Left hindlimb (tissue), 1 donor: ENCODE measurements at regions not wholly inside any gene's neighbourhood (a gene's known extent, or its start where the extent isn't known, plus 50 kb on each side); places are given as distances from the start of the nearest gene placed in this dataset.

Experiments used
- DNase-seq: peaks from one replicate; pipeline ENCODE4 v3.0.0-alpha.2; 2018

GRCh38 chr22:48896766-48897644, 930.7 kb downstream of the BRD1 start:
- DNase-seq: no peak

DNA sequence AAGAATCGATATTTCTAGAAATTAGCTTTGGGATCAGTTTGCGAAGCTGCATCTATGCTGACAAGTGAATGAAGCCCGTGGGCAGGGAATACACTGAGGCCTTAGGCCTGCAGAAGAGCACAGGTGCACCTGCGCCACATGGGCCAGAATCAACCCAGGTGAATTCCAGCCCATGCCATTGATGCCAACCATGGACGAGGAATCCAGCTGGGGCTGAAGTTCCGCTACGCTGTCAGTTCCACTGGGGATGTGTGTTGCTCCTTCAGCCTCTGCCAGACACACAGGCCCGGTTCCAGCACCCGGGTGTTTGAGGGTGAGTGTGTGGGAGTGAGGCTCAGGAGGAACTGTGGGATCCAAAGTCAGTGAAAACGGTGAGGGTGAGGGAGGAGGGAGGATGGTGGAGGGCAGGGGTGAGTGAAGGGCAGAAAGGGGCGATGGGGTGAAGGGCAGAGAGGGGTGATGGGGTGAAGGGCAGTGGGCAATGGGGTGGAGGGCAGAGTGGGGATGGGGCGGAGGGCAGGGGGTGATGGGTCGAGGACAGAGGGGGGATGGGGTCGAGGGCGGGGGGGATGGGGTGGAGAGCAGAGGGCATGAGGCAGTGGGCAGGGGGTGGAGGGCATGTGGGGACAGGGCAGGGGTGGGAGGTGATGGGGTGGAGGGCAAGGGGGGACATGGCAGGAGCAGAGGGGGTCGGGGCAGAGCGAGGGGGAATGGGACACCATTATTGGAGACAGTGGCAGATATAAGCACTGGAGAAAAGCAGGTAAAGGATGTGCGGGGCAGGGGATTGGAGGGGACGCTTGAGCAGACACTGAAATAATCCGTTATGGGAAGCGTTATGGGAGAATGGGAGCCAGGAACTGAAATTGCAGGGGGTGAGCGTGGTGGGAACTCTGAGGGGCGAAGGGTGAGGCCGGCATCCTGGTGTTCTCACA, 931.6 kb downstream of the BRD1 start:
- DNase-seq: no peak

DNA sequence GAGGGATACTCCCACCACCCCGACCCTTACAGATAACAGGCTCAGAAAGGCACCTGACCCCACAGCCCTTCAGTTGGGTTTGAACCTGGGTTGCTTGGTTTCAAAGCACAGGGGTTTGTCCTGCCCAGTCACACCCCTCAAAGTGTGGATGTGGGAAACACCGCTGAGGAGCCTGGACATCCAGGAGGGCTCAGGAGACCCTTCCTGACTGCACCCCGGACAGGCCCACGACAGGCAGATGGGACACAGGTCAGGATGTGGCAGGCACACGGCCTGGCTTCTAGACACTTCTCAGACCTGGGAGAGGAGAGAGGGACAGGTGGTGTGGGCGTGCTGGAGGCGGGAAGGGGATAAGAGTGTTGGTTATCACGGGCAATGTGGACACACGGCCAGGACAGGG, 932.3 kb downstream of the BRD1 start:
- no peak for DNase-seq

DNA sequence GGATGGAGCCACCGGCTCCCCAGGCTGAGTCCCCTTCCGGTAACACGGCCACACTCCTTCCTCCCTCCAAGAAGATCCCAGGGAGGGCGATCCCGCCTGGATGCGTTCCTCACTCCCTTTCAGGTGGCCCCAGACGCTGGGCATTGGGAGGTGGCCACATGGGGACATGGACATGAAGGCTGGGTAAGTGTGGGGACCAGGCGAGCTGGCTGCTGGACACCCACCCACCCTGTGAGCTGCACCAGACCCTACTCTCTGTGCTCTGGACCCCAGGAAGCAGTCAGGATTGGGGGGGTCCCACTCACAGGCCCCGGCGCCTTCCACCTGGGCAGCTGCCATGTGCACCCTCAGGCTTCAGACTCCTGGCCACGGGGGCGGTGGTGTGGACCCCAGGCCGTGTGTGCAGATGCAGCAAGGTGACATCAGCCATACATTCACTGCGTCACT, 932.8 kb downstream of the BRD1 start:
- no peak for DNase-seq

GRCh38 chr22:48894064-48894671, 933.5 kb downstream of the BRD1 start:
- no peak for DNase-seq

GRCh38 chr22:48893288-48894063, 934.2 kb downstream of the BRD1 start:
- no peak for DNase-seq

DNA sequence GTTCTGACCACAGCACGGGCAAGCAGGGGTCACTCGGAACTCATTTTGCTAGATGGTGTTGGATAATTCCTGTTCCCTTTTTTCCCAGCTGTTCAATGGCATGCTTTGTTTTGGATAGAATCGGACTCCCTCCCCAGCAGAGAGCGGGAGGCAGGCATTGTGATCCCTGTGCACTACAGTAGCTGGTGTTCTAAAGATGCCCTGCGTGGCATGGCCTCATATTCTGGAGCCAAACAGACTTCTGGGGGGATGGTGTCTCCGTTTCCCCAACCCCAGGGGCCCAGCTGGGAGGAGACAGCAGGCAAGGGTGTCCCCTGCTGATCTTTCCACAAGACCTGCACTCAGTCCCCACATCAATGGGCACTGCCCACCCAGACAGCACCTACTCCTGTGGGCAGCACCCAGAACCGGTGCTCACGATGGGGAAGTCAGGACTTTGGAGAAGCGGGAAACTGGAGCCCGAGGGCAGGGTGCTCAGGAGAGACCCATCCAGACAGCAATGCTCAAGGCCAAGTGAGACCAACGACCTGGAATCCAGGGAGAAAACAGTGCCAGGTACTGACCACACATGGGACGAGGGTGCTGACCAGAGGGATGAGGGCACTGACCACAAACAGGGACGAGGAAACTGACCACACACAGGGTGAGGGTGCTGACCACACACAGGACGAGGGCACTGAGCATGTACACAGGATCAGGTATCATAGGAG, 934.9 kb downstream of the BRD1 start:
- no peak for DNase-seq

DNA sequence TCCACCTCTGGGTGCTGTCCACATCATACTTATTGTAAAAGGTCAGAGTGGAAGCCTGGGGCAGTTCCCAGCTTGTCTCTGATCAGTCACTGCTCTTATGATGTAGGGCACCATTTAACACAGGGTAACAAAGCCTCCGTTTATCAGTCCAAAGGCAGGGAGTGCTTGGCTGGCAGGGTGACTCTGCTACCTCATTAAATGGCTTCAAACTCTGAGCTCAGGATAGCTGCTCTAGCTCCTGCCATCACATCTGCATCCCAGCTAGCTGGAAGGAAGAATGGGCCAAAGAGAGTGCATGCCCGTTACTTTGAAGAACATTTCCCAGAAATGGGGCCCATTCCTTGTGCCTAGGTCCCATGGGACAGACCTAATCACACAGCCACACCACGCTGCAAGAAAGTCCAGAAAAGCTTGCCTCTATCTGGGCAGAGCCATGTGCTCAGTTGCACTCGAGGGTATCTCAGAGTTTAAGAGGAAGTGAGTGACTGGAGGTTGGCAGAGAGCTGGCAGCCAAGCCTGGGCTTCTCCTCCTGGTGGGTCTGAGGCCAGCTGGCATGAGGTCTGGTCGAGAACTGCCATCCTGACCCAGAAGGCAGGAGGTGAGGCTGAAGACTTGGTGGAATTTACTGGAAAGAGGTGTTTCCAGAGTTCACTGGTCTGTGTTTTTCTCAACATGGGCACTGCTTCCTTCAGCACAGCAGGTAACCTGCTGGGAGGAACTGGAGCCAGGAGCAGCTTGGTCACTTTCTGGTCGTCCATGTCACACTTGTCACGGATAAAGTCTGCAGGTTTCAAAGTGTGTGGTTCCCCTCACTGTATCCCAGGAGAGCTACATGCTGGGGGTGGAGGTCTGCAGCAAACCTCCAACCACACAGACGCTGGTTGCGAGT, 935.7 kb downstream of the BRD1 start:
- DNase-seq: no peak

DNA sequence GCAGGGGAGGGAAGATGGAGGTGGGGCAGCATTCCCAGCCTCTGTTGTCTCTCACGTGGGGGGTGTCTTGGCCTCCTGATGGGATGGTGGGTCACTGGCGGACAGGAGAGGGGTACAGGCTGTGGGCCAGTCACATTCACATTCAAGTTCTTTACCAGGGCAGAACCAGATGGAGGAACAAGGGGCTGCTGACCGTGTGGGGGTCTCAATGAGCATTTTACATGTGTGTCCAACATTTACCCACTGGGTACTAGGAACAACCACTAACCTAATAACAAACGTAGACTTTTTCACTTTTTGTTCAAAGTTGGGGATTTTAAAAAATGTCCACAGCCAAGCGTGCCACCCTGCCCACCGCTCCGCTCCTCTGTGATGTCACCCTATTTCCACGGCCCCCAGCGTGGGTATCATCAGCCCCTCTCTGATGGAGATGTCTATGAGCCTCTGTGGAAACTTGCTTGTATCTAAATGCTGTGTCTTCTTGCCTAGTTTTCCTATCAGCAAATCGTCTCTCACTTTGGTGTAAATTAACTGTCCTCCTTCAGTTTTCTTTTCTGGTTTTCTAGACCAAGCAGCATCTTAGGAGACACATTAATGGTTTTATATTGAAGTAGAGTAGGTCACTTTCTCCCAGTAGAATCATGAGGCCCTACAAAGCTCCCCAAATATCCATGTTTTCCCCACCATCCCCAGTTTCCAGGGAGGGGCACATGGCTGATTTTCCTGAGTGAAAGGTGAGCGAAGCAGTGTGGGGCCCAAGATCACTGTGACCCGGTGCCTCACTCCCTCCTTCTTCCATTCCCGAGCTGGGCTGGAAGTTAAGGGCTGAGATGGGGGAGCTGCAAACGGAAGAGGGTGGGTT, 936.7 kb downstream of the BRD1 start:
- no peak for DNase-seq

DNA sequence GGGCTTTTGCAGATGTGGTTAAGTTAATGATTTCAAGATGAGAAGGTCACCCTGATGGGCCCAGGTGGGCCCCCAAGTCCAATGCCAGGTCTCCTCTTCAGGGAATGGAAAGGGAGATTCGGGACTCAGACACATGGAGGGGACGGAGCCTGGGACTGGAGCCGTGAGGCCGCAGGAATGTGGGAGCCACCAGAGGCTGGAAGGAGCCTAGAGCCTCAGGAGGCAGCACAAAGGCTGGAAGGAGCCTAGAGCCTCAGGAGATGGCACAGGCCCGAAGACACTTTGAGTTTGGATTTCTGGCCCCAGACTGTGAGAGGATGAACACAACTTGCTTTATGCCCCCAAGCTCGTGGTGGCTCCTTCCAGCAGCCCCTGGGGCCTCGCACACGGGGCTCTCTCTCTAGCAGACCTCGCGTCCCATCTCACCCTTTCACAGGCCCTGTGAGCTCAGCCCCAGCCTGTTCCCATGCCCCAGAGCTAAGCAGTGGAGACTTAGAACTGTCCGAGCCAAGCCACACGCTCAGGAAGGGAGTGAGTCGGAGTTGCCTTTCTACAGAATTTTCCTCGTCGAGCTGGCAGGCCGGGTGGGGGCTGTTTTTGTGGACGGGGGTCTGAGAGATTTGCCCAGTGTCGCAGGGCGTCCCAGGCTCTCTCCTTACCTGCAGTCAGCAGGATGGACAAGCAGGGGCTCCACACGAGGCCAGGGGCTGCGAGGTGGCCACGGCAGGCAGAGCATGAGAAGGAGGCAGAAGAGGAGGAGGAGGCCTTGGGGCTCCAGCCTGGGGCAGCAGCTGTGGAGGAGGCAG, 937.6 kb downstream of the BRD1 start:
- DNase-seq: no peak

GRCh38 chr22:48889209-48889830, 938.4 kb downstream of the BRD1 start:
- no peak for DNase-seq

DNA sequence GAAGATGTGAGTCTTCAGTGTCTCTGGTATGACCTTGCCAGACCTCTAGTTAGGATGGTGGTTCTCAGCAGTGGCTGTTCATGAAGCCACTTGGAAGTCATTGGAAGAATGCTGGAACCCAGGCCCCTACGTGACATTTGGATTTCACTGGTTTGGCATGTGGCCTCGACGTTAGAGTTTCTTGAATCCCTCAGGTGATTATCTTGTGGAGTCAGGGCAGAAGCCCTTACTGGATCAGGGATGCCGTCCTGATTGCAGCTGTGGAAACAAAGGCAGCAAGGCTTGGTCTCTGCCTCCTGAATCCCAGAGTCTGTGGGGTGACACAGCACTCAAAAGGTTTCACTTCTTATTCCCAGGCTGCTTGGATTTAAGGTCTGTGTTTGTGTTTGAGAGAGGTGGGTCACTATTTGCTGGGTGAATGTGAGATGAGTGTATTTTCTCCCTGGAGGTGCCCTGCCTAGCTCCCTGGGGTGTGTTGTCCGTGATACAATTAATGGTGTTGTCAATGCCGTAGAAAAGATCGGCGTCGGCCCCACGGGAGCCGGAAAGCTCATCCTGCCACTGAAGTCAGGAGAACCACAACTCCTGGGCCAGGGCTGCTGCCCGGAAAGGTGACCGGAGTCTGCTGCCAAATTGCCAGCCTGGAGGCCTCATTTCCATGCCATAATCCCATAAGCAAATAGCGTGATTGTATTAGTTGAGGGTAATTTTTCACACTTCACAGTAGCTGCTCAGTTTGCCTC, 939.0 kb downstream of the BRD1 start:
- no peak for DNase-seq

DNA sequence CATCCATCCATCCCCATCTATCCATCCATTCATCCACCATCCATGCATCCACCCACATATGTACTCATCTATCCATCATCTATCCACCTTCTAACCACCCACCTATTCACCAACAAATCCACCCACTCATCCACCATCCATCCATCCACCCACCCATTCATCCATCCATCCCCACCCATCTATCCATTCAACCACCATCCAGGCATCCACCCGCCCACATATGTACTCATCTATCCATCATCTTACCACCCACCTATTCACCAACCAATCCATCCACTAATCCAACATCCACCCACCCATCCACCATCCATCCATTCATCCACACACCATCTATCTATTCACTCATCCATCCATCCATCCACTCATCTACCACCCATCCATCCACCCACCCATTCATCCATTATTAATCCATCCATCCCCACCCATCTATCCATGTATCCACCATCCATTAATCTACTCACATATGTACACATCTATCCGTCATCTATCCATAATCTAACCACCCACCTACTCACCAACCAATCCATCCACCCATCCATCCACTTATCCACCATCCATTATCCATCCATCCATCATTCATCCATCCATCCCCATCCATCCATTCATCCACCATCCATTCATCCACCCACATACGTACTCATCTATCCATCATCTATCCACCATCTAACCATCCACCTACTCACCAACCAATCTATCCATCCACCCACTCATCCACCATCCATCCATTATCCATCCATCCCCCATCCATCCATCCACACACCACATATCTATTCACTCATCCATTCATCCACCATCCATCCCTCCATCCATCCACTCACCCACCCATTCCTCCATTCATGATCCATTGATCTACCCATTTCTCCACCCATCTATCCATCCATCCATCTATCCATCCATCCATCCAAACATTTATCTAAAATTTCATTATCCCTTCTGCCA, 940.0 kb downstream of the BRD1 start:
- DNase-seq: no peak

DNA sequence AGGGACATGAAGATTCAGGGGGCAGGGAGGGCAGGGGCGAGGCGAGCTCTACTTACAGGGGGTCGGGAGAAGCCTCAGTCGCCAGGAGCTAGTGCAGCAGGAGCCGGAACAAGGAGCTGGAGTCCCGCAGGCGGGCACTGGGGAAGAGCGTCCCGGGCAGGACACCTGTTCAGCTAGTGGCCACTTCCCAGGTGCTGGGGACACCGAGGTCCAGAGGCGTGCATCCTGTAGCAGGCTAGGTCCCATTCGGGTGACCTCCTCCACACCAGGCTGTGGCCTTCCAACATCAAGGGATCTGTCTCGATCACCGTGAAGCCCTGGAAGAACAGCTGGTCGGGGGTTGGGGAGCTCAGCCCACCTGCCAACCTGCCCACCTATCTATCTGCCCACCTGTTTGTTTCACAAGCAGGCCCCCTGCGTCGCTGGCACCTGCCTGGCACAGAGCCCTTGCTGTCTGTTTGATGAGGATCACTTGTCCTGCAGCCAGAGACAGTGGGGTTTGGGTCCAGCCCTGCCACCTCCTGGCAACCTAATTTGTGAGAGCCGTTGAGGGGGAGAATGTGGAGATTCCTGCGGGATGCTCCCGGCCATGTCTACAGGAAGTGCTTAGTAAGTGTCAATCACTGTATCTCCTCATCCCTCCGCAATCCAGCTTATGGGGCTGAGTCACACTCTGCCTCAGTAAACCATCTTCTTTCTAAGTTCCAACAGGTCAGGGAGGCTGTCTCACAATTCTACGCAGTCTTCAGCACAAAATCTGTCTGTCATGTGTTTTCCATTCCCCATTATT, 940.9 kb downstream of the BRD1 start:
- DNase-seq: no peak

- DNase-seq: no peak
Measured at GRCh38 chr22:48885919-48886305, 941.8 kb downstream of the BRD1 start.
